ENCODE measurements at regions not wholly inside any gene's neighbourhood (a gene's known extent, or its start where the extent isn't known, plus 50 kb on each side); places are given as distances from the start of the nearest gene placed in this dataset.

DNA sequence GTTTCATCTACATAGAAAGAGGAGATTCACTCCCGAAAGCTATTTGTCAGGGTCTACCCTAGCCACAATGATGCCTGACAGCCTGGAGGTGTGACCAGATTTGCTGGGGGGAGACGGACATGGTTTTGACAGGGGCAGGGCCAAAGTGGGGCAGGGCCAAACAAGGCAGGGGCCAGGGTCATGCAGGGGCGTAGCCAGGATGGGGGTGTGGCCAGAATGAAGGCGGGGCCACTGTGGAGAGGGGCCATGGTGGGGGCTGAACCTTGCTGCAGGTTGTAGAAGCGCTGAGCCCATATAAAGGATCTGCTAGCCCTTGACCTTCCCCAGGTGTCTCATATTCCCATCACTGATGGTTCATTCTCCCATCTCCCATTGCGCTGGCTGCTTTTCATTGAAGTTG is 184.1 kb upstream of the SULF2 start:
- no peak overlapping the region for H3K4me3 ChIP-seq (ENCODE audit: low read depth, low read length)
- TF ChIP-seq, protein P1, sequence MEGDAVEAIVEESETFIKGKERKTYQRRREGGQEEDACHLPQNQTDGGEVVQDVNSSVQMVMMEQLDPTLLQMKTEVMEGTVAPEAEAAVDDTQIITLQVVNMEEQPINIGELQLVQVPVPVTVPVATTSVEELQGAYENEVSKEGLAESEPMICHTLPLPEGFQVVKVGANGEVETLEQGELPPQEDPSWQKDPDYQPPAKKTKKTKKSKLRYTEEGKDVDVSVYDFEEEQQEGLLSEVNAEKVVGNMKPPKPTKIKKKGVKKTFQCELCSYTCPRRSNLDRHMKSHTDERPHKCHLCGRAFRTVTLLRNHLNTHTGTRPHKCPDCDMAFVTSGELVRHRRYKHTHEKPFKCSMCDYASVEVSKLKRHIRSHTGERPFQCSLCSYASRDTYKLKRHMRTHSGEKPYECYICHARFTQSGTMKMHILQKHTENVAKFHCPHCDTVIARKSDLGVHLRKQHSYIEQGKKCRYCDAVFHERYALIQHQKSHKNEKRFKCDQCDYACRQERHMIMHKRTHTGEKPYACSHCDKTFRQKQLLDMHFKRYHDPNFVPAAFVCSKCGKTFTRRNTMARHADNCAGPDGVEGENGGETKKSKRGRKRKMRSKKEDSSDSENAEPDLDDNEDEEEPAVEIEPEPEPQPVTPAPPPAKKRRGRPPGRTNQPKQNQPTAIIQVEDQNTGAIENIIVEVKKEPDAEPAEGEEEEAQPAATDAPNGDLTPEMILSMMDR (IDR thresholded peaks at IDR 0.05; ENCODE audit: low read depth, low read length, missing control alignments), result no peak
- no peak for DNase-seq (ENCODE audit: low read depth)

DNA sequence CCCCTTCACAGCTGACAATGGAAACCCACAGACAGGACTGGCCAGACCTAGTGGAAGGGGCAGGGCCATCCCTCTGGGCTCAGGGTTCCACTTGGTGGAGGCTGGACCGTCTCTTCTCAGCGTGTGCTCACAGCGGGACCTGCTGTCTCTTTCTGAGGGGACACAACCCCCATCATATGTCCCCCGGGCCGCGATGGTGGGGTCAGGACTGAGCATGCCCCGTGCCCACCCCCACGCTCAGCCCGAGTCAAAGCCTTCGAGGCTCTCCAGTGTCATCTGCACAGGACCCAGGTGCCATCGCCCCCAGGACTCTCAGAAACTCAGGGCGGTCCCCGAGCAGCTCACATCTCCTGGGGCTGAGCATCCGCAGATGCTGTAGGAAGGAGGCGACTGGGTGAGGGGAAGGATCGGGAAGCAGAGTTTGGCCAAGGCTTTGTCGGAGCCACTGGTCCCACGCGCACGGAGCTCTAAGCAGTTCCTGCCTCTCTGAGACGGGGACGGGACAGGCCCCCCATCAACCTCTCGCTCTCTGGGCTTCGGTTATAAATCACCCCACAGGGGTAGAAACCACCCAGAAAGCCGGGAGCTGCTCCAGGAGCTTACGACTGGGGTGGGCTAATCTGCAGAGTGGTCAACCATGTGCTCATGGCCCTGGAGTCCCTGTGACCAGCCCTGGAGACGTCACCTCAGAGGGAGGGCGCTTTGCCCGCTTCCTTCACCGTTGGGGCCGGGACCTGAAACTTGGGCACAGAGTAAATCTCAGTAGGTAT is 183.4 kb upstream of the SULF2 start:
- H3K4me3 ChIP-seq (ENCODE audit: low read depth, low read length), result no peak overlapping the region
- TF ChIP-seq, protein P1 (IDR thresholded peaks at IDR 0.05; ENCODE audit: low read depth, low read length, missing control alignments), result no peak
- no peak for DNase-seq (ENCODE audit: low read depth)

DNA sequence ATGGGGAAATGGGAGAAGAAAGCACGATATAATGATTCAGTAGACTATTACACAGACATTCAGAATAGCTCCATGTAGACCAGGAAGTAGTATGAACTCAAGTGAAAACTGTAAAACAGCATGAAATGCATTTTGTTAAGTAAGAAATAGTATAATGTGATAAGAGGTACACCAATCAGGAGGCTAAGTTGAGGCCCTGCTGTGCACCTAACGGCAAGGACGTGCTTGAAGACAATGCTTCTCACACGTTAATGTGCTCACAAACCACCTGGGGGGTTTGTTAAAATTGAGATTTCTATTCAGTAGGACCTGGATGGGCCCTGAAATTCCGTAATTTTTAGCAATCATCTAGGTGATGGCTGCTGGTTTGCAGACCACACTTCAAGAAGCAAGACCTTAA is 178.9 kb upstream of the SULF2 start:
- no peak for DNase-seq (ENCODE audit: low read depth)
- no peak overlapping the region for H3K4me3 ChIP-seq (ENCODE audit: low read depth, low read length)
- TF ChIP-seq, protein P1 (IDR thresholded peaks at IDR 0.05; ENCODE audit: low read depth, low read length, missing control alignments), result no peak

DNA sequence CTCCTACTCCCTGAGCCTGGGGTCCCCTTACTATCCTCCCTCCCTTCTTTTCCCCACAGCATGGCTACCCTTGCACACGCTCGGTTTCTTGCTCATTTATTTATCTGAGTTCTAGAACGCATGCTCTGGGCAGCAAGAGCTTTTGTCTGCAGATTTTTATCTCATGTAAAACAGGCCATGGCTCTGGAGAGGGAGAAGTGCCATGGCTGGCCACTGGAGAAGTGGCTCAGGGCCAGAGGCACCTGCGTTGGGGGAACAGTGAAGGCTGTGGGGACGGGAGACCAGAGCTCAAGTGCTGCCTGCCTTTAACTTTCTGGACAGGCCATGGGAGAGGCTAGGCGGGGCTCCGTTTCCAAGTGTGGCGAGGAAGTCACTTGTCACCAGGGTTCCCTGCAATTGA is 177.7 kb upstream of the SULF2 start:
- DNase-seq (ENCODE audit: low read depth), result no peak
- TF ChIP-seq, protein P1 (IDR thresholded peaks at IDR 0.05; ENCODE audit: low read depth, low read length, missing control alignments), result no peak
- no peak overlapping the region for H3K4me3 ChIP-seq (ENCODE audit: low read depth, low read length)

DNA sequence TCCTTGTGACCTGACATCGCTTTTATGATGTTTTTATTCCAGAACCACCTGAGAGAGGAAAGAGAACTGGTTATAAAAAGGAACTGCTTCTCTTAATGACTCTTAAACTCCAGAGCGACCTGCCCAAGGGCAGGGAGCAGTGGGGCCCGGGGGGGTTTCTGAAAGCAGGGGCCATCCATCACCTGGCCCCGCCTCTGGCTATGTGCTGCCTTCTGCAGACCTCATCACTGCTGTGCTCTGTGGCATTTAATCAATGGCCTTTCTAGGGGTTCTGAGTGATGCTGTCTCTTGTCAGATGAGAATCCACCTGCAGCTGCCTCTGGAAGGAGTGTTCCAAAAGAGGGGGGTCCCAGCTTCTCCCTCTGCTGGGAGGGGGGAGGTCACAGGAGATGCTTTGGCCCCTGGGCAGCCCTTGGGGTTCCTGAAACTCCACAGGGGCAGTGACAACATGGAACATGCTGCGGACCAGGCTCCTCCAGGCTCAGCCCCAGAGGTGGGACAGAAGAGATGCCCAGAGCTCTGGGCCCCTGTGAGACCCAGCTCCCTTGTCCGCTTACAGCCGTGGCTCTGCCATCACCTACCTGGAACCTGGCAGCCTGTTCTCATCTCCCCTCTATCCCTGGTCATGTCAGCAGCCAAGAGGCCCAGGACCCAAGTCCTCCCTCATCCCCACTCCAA is 177.1 kb upstream of the SULF2 start:
- TF ChIP-seq, protein P1 (IDR thresholded peaks at IDR 0.05; ENCODE audit: low read depth, low read length, missing control alignments), result no peak
- DNase-seq (ENCODE audit: low read depth), result no peak
- H3K4me3 ChIP-seq (ENCODE audit: low read depth, low read length), result no peak overlapping the region

DNA sequence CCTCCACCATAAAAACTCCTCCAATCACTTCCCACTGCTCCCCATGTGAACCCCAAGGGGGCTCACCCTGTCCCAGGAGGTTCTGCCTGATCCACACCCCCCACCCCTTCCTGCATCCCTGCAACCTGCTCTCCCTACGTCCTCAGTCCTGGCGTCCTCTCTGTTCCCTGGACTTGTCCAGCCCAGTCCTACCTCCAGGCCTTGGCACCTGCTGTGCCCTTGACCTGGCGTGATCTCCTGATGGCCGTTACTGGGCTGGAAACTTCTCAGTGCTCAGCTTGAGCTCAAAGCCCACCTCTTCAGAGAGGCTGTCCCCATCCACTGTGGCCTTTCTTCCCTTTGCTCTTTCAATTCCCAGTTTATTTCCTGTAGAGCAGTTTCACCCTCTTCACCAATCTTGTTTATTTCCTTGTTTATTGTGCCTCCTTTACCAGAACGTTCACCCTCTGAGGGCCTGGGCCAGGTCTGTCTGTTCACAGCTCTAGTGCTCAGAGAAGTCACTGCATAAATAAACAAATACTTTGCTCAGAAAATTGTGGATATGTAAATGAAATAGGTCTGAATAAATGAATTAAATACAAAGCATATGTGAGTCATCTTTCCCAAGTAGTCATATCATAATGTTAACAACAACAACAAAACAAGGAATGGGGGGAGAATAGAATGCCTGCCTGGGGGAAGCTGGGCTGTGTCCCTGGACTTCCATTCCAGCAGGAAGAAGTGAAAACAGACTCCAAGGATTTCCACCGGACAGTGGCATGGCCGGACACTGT is 175.7 kb upstream of the SULF2 start:
- no peak for DNase-seq (ENCODE audit: low read depth)
- no peak overlapping the region for H3K4me3 ChIP-seq (ENCODE audit: low read depth, low read length)
- TF ChIP-seq, protein P1 (IDR thresholded peaks at IDR 0.05; ENCODE audit: low read depth, low read length, missing control alignments), result no peak

Measured in GM12864 (cell line).